ENCODE measurements at regions not wholly inside any gene's neighbourhood (a gene's known extent, or its start where the extent isn't known, plus 50 kb on each side); places are given as distances from the start of the nearest gene placed in this dataset.

- H3K4me3 ChIP-seq (ENCODE audit: low read depth, low read length), result no peak overlapping the region
- no peak for TF ChIP-seq CTCF (conservative IDR thresholded peaks at IDR 0.05; ENCODE audit: low read depth, low read length)
Observed at GRCh38 chr12:114274131-114274530, 131.8 kb downstream of the TBX5 start.

GRCh38 chr12:114272605-114273004 lies 133.3 kb downstream of the TBX5 start:
- no peak for DNase-seq (ENCODE audit: low read depth)
- no peak for TF ChIP-seq CTCF (conservative IDR thresholded peaks at IDR 0.05; ENCODE audit: low read depth, low read length)
- no peak overlapping the region for H3K4me3 ChIP-seq (ENCODE audit: low read depth, low read length)

More at GRCh38 chr12:114274131-114274530, 131.8 kb downstream of the TBX5 start:
- DNase-seq (ENCODE audit: low read depth), result no peak

- no peak for DNase-seq (ENCODE audit: low read depth)
- no peak for TF ChIP-seq CTCF (conservative IDR thresholded peaks at IDR 0.05; ENCODE audit: low read depth, low read length)
- no peak overlapping the region for H3K4me3 ChIP-seq (ENCODE audit: low read depth, low read length)
Observed at GRCh38 chr12:114272071-114272470, 133.9 kb downstream of the TBX5 start.

DNA sequence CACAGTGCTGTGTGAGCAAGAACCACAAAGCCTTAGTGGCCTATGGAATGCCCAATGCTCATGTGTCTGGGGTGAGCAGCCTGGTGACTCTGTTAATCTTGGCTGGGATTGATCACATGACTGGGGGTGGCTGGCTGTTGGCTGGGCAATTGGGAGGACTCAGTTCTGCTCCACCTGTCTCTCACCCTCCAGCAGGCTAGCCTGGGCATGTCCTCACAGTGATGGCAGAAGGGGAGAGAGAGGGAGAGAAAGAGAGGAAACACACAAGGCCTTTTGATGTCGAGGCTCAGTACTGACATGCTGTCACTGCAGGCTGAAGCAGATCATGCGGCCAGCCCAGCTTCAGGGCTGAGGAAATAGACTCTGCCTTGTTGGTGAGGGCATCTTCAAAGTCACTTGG lies 136.8 kb downstream of the TBX5 start:
- no peak for DNase-seq (ENCODE audit: low read depth)
- H3K4me3 ChIP-seq (ENCODE audit: low read depth, low read length), result no peak overlapping the region
- TF ChIP-seq CTCF (conservative IDR thresholded peaks at IDR 0.05; ENCODE audit: low read depth, low read length), result no peak

- TF ChIP-seq CTCF (conservative IDR thresholded peaks at IDR 0.05; ENCODE audit: low read depth, low read length), result no peak
- DNase-seq (ENCODE audit: low read depth), result no peak
- no peak overlapping the region for H3K4me3 ChIP-seq (ENCODE audit: low read depth, low read length)
Observed at GRCh38 chr12:114266536-114266935, 139.4 kb downstream of the TBX5 start.

- no peak for TF ChIP-seq CTCF (conservative IDR thresholded peaks at IDR 0.05; ENCODE audit: low read depth, low read length)
- H3K4me3 ChIP-seq (ENCODE audit: low read depth, low read length), result no peak overlapping the region
- DNase-seq (ENCODE audit: low read depth), result no peak
Observed at GRCh38 chr12:114265036-114265435, 140.9 kb downstream of the TBX5 start.

GRCh38 chr12:114263056-114263805 lies 142.7 kb downstream of the TBX5 start:
- no peak for DNase-seq (ENCODE audit: low read depth)
- TF ChIP-seq CTCF (conservative IDR thresholded peaks at IDR 0.05; ENCODE audit: low read depth, low read length), result no peak
- no peak overlapping the region for H3K4me3 ChIP-seq (ENCODE audit: low read depth, low read length)

Data from epithelial cell of proximal tubule (primary cell).